Chondrocyte (in vitro differentiated cells): ENCODE measurements at regions not wholly inside any gene's neighbourhood (a gene's known extent, or its start where the extent isn't known, plus 50 kb on each side); places are given as distances from the start of the nearest gene placed in this dataset.

Experiments used
- DNase-seq: peaks from one replicate; pipeline ENCODE4 v3.0.0; 2021; ENCODE audit warnings: mixed read lengths, low spot score
- H3K27ac Mint-ChIP-seq: one replicate; pipeline ENCODE4 v1.8.0; 2021; ENCODE audit warnings: mild to moderate bottlenecking, moderate library complexity, mixed read lengths; ENCODE audit not compliant: unreplicated experiment
- H3K27me3 Mint-ChIP-seq: 2 replicates; pipeline ENCODE4 v1.8.0; 2021; ENCODE audit warnings: low read depth, mixed read lengths
- H3K36me3 Mint-ChIP-seq: 2 replicates; pipeline ENCODE4 v1.8.0; 2021; ENCODE audit warnings: low read depth, mixed read lengths
- H3K4me1 Mint-ChIP-seq: 2 replicates; pipeline ENCODE4 v1.8.0; 2021; ENCODE audit warnings: low read depth, mild to moderate bottlenecking, mixed read lengths
- H3K4me3 Mint-ChIP-seq: one replicate; pipeline ENCODE4 v1.8.0; 2021; ENCODE audit warnings: mild to moderate bottlenecking, moderate library complexity, mixed read lengths; ENCODE audit not compliant: unreplicated experiment
- H3K9me3 Mint-ChIP-seq: 2 replicates; pipeline ENCODE4 v1.8.0; 2021; ENCODE audit warnings: low read depth, mixed read lengths
- TF ChIP-seq, protein P1 (sequence below): fragments of 200-600 bp; sonication (generic); IDR thresholded peaks from 2 replicates; pipeline ENCODE4 v1.5.0; 2021; ENCODE audit warnings: antibody characterized with exemption, mild to moderate bottlenecking, moderate library complexity

DNA sequence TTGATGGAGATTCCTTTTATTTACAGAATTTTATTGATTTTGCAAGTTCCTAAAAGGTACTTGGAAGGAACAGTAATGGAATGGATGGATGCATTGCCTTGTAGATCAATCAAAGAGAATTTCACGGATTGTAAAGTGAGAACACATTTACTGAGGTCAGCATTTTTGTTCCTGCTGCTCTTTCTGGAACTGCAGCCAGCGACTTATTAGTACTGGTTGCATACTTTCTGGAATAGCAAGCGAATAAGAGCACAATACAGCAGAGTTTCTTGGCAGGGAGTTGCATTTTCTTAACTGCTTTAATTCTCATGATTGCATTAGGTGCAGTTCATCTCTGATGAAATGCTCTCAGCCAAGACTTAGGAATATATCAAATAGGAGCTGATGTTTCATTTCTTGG lies 106.1 kb upstream of the CHODL start:
- Mint-ChIP-seq H3K4me3 (no peak overlapping the region), H3K9me3 (peaks cover 10% of the 10 kb centered on the region), H3K27ac (no peak overlapping the region), H3K36me3 (no peaks in the 10 kb centered on the region), H3K27me3 (no peaks in the 10 kb centered on the region), H3K4me1 (no peaks in the 10 kb centered on the region)
- no peak for DNase-seq
- TF ChIP-seq, protein P1, sequence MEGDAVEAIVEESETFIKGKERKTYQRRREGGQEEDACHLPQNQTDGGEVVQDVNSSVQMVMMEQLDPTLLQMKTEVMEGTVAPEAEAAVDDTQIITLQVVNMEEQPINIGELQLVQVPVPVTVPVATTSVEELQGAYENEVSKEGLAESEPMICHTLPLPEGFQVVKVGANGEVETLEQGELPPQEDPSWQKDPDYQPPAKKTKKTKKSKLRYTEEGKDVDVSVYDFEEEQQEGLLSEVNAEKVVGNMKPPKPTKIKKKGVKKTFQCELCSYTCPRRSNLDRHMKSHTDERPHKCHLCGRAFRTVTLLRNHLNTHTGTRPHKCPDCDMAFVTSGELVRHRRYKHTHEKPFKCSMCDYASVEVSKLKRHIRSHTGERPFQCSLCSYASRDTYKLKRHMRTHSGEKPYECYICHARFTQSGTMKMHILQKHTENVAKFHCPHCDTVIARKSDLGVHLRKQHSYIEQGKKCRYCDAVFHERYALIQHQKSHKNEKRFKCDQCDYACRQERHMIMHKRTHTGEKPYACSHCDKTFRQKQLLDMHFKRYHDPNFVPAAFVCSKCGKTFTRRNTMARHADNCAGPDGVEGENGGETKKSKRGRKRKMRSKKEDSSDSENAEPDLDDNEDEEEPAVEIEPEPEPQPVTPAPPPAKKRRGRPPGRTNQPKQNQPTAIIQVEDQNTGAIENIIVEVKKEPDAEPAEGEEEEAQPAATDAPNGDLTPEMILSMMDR: no peak

DNA sequence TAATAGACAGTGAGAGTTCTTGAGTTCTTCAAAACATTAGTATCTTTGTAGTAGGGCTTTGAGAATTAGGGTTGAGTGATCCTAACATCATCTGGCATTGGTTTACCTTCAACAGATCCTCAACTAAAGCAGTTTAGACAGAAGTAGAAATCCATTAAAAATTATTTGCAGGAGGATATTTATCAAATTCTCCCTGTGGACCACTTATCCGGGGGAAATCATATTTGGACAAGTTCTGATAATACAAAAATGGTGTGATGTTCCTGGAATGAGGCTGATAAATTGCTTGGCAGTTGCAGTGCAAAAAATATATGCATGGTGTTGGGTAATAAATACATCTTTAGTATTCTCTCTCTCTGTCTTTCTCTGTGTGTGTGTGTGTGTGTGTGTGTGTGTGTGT lies 115.1 kb upstream of the CHODL start:
- Mint-ChIP-seq H3K4me3 (no peak overlapping the region), H3K27me3 (no peaks in the 10 kb centered on the region), H3K9me3 (peaks cover 5% of the 10 kb centered on the region), H3K27ac (no peak overlapping the region), H3K36me3 (no peaks in the 10 kb centered on the region), H3K4me1 (no peaks in the 10 kb centered on the region)
- no peak for DNase-seq
- TF ChIP-seq, protein P1: no peak

DNA sequence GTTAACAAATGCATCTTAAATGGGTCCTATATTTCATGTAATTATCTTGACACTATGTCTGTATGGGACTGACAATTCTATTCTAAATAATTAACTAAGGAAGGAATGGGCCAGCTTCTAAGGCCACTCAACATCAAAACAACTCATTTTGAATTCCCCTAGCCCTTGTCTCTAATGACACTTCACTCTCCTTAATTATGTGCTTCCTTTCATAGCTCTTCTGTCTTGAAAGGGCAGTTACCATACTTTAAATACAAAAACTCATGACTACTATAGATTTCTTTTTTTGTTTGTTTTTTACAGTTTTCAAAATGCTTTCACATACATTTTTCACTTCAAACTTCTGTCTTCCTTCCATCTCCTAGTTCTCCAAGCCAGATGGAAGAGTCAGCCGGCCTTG lies 126.1 kb upstream of the CHODL start:
- Mint-ChIP-seq H3K4me3 (no peak overlapping the region), H3K36me3 (no peaks in the 10 kb centered on the region), H3K27ac (no peak overlapping the region), H3K9me3 (peaks cover 3% of the 10 kb centered on the region), H3K27me3 (no peaks in the 10 kb centered on the region), H3K4me1 (no peaks in the 10 kb centered on the region)
- DNase-seq: no peak
- TF ChIP-seq, protein P1: no peak

DNA sequence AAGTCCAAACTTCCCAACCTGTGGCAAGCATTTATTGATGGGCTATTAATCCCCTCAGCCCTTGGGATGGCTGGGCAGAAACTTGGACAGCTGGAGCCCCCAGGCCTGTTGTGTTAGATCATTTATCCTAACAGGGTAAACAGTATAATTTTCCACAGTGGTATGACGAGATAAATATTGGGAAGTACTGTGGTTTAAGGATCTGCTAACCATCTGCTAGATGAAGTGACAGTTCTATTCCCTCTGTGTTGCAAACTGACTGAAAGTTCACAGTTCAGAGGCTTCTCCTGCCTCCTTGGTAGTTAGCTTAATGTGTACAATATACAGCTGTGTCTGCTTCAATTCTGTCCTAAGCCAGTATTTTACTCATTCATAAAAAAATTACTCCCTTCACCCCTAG lies 127.5 kb upstream of the CHODL start:
- Mint-ChIP-seq H3K36me3 (no peaks in the 10 kb centered on the region), H3K27me3 (no peaks in the 10 kb centered on the region), H3K9me3 (peaks cover 12% of the 10 kb centered on the region), H3K27ac (no peak overlapping the region), H3K4me3 (no peak overlapping the region), H3K4me1 (no peaks in the 10 kb centered on the region)
- DNase-seq: no peak
- TF ChIP-seq, protein P1: no peak

DNA sequence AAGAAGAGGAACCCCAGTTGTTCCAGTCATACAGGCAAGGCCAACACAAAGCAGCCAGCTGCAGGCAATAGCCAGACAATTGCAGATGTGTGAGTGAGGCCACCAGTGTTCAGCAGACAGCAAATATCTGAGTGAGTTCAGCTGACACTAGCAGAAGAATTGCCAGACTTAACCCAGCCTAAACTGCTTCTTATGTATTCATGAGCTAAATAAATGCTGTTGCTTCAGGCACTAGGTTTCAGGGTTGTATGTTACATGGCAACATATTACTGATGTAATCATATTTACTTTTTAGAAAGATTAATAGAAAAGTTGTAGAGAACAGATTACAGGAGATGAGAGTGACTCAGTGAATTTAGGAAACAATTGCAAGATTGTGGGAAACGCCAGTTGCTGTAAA lies 129.8 kb upstream of the CHODL start:
- no peaks in the 10 kb centered on the region for H3K36me3 Mint-ChIP-seq
- TF ChIP-seq, protein P1: no peak
- no peak overlapping the region for H3K27ac Mint-ChIP-seq
- no peaks in the 10 kb centered on the region for H3K4me1 Mint-ChIP-seq
- H3K4me3 Mint-ChIP-seq: no peak overlapping the region
- DNase-seq: no peak
- H3K27me3 Mint-ChIP-seq: no peaks in the 10 kb centered on the region
- H3K9me3 Mint-ChIP-seq: peaks cover 20% of the 10 kb centered on the region
